ENCODE measurements at regions not wholly inside any gene's neighbourhood (a gene's known extent, or its start where the extent isn't known, plus 50 kb on each side); places are given as distances from the start of the nearest gene placed in this dataset.
"Not testable (repeated sequence)": the region's sequence is repeated elsewhere in the genome, so short reads cannot be mapped to it uniquely, and the experiment has no call there.

- Histone ChIP-seq H3K36me3 (replicated peaks in 1 of 2; ENCODE audit: control insufficient read depth in 1 of 2, insufficient read depth in 2 of 2, low read length in 2 of 2) (no peaks in the 10 kb centered on the region), H3K27me3 (ENCODE audit: control insufficient read depth in 1 of 2, insufficient read depth in 2 of 2, low read length in 2 of 2) (peaks cover 2 to 20% of the 10 kb centered on the region in 2 experiments; a peak in 3 of 5 replicates), H3K4me2 (ENCODE audit: low read depth, low read length) (no peak overlapping the region), H3K4me1 (ENCODE audit: insufficient read depth, low read length) (no peaks in the 10 kb centered on the region), H2AFZ (ENCODE audit: low read length) (no peak overlapping the region), H3K4me3 (replicated peaks in 1 of 3; ENCODE audit: insufficient read depth in 1 of 3, low read depth in 2 of 3, low read length in 3 of 3) (no peak overlapping the region), H4K20me1 (ENCODE audit: insufficient read depth, low read length) (no peaks in the 10 kb centered on the region), H3K79me2 (ENCODE audit: insufficient read depth, low read length) (no peaks in the 10 kb centered on the region), H3K9ac (ENCODE audit: insufficient read depth, low read depth, low read length) (no peak overlapping the region), H3K9me3 (ENCODE audit: low read length) (peaks cover 14% of the 10 kb centered on the region), H3K27ac (ENCODE audit: extremely low read length, insufficient read depth, low read length) (no peak overlapping the region)
- CTCF ChIA-PET (ENCODE audit: low intra/inter-chr PET ratio, low total read pairs): no interaction called here
- intact Hi-C loops (cut with micrococcal nuclease; ENCODE audit: unreplicated experiment) (no loop called here), in situ Hi-C loops (cut with HindIII; ENCODE audit: extremely low pct_ligation_motif_present, low pct_unique_long_range_greater_than_20kb) (no loop called here)
- no peak for FAIRE-seq
- WGBS (ENCODE audit: low lambda C conversion rate): 9% methylated on average over 9 of the region's 9 CpGs
- no peak for DNase-seq (ENCODE audit: low spot score)
- no peak for ATAC-seq
- no TSS peak for BruUV-seq (replicated peaks)
- POLR2A ChIA-PET: no interaction called here
- no peak for TF ChIP-seq ZNF276 (CRISPR knock-in tag; IDR thresholded peaks at IDR 0.05; ENCODE audit: low read depth)
- TF ChIP-seq MBNL3 (CRISPR knock-in tag; conservative IDR thresholded peaks at IDR 0.05): no peak
- no peak for TF ChIP-seq SSRP1 (CRISPR knock-in tag; IDR thresholded peaks at IDR 0.05)
These were observed 106.2 kb downstream of the KCNJ12 start for GRCh38 chr17:21482189-21482865.

GRCh38 chr17:21488043-21488442 is 111.9 kb downstream of the KCNJ12 start:
- POLR2A ChIA-PET; DNase-seq (ENCODE audit: low spot score); H3K9ac ChIP-seq (ENCODE audit: insufficient read depth, low read depth, low read length); H3K36me3 ChIP-seq (replicated peaks in 1 of 2; ENCODE audit: control insufficient read depth in 1 of 2, insufficient read depth in 2 of 2, low read length in 2 of 2); H3K4me2 ChIP-seq (ENCODE audit: low read depth, low read length); BruUV-seq (replicated peaks); ATAC-seq; H3K27ac ChIP-seq (ENCODE audit: extremely low read length, insufficient read depth, low read length); H2AFZ ChIP-seq (ENCODE audit: low read length); in situ Hi-C loops (cut with HindIII; ENCODE audit: extremely low pct_ligation_motif_present, low pct_unique_long_range_greater_than_20kb); H3K9me3 ChIP-seq (ENCODE audit: low read length); H4K20me1 ChIP-seq (ENCODE audit: insufficient read depth, low read length); H3K79me2 ChIP-seq (ENCODE audit: insufficient read depth, low read length); H3K27me3 ChIP-seq (ENCODE audit: control insufficient read depth in 1 of 2, insufficient read depth in 2 of 2, low read length in 2 of 2); H3K4me3 ChIP-seq (replicated peaks in 1 of 3; ENCODE audit: insufficient read depth in 1 of 3, low read depth in 2 of 3, low read length in 3 of 3); CTCF ChIA-PET (ENCODE audit: low intra/inter-chr PET ratio, low total read pairs); intact Hi-C loops (cut with micrococcal nuclease; ENCODE audit: unreplicated experiment); FAIRE-seq; H3K4me1 ChIP-seq (ENCODE audit: insufficient read depth, low read length): not testable (repeated sequence)
- 0% methylated on average over 2 of the region's 2 CpGs for WGBS (ENCODE audit: low lambda C conversion rate)

Measured in HepG2 (cell line).